Esophagus muscularis mucosa (tissue), 4 donors: ENCODE measurements at regions not wholly inside any gene's neighbourhood (a gene's known extent, or its start where the extent isn't known, plus 50 kb on each side); places are given as distances from the start of the nearest gene placed in this dataset.

Experiments used
- CTCF ChIP-seq, 3 experiments: fragments of 200-600 bp in 2 of 3; fragments of 450-650 bp in 1 of 3; sonication (generic) in 2 of 3; IDR thresholded peaks; one replicate each; pipeline ENCODE4 v1.5.1; 2017 to 2019; ENCODE audit warnings: antibody characterized with exemption in 3 of 3, mild to moderate bottlenecking in 2 of 3, moderate library complexity in 1 of 3
- EP300 ChIP-seq: sonication (generic); formaldehyde crosslinking; IDR thresholded peaks from one replicate; pipeline ENCODE4 v1.6.1; 2017; ENCODE audit warnings: antibody characterized with exemption
- POLR2A ChIP-seq: fragments of 450-650 bp; IDR thresholded peaks from one replicate; pipeline ENCODE4 v1.6.1; 2017; ENCODE audit warnings: antibody characterized with exemption, moderate library complexity, mild to moderate bottlenecking, low read depth

- TF ChIP-seq CTCF (IDR thresholded peaks at IDR 0.05), result no peak
- TF ChIP-seq POLR2A, result no peak
- TF ChIP-seq EP300, result no peak
These were observed 673.0 kb upstream of the FLRT2 start for GRCh38 chr14:84856751-84857534.
